HG02798 (cell line): ENCODE measurements at regions not wholly inside any gene's neighbourhood (a gene's known extent, or its start where the extent isn't known, plus 50 kb on each side); places are given as distances from the start of the nearest gene placed in this dataset.
A peak's percentile ranks its signal among the peaks of the same experiment; 100 is the strongest.

Source experiments
- ATAC-seq: cut with Tn5 transposase; IDR thresholded peaks from one replicate; pipeline ENCODE4 v1.9.1; 2021; ENCODE audit warnings: mild to moderate bottlenecking; ENCODE audit not compliant: unreplicated experiment, poor library complexity

DNA sequence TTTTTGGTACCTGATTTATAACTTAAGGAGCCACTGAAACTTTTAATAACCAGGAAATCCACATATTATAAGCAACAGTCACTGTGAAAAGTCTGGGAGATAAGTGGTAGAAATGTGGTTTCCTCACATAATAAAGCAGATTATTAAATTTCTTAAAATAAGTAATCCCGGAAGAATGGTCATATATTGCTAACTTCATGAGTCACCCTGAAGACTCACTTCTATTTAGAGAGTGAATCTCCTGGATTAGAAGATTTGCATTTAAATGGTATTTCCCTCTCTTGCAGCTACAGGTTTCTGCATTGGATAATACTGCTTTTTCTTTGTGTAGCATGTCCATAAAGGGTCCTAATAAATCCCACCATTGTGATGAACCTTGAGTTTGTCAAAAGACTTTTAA, 1286.8 kb upstream of the CDH8 start:
- ATAC-seq, result no peak

DNA sequence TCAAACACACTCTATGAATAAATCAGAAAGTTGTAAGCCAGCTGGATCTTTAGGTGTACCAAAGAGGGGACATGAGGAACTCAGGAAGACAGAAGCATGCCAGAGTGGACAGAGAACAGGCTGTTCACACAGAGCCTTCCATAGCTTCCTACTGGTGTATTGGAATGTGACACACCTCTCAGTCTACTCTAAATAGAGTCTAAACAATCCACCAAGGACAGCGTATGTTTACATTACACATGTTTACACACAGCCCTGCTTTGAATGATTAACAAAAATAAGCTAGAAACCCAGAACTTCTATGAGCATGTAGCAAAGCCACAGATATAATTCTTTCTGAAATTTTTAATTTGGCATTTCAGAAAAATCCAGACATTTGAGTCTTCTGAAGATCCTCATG, 1279.0 kb upstream of the CDH8 start:
- ATAC-seq, result no peak

DNA sequence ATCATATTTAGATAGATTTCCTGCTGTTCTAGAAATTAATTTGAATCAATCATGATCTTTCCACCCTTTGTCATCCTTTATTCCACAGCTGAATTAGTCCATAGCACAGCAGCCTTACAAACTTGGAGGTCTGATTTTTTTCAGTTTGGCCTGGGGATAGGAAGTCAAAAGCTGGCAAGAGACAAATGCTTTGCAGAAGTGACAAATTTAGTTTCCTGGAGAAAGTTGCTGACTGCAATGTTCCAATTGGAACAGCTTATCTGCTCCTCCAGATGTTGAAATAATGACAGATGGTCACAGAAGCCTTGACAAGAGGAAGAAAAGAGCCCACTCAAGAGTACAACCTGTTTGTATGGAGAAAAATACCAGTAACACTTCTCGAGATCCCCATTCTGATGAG, 1276.1 kb upstream of the CDH8 start:
- ATAC-seq, result no peak

DNA sequence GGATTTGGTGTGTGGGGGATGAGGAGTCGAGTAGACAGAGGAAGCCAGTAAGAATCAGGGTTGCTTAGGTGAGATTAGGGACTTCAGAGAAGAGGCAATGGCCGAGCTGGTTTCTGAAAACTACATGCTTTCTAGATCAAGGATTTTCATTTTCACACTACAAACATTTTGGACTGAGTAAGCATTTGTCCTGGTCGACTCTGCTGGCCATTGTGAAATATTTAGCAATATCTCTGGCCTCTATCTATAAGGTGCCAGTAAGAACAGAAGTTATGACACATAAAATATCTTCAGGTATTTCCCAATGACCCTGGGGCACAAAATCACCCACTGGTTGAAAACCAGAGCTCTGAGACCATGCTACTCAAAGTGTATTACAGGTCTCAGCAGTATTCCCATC, 1275.1 kb upstream of the CDH8 start:
- ATAC-seq, result no peak

DNA sequence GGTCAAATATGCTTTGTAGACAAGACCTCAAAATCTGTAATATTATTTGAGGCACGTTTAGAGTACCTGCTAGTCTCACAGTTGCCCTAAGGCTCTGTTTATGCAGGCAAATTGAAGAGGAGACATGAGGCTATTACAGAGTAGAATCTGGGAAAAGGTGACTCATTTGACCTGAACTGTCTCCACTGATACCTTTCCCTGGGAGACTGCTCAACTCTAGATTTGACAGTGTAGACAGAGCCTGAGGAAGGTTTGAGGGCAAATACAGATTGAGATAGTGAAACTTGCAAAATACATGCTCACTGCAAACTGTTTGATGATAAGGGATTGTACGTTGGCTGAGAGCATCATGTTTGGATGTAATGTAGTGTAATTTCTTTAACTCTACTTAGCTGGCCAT, 1266.6 kb upstream of the CDH8 start:
- no peak for ATAC-seq

DNA sequence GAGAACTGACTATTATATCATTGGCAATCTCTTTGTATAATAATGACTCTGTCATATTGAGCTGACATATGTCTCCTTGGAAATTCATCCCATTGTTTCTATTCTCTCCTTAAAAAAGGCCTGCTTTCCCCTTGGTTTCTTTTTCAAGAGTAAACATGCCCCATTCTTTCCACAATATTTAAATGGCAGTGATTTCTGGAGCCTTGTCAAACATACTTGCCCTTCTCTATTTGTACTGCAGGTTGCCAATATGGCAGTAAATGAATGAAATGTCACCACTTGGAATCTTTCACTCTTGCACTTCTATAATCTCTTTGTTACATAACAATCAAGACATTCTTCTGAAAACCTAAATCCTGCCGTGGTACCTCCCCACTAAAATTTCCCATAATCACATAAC, 1265.1 kb upstream of the CDH8 start:
- ATAC-seq, result no peak

DNA sequence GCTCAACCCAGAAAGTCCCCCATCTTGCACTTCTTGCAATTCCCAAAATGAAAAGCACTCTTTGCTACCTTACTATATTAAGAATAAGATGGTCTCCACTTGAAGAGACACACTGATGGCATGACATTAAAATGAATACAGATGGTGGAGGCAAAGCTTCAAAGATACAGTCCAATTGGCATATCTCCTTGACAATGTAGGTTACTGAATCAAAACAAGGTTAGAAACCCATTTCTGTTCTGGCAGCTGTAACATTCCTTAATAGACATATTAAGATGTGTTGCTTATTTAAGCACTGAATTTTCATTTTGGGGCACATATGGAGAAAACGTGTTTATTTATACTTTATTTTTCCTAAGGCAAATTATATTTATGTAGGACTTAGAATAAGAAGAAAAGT, 1262.8 kb upstream of the CDH8 start:
- ATAC-seq, result no peak

DNA sequence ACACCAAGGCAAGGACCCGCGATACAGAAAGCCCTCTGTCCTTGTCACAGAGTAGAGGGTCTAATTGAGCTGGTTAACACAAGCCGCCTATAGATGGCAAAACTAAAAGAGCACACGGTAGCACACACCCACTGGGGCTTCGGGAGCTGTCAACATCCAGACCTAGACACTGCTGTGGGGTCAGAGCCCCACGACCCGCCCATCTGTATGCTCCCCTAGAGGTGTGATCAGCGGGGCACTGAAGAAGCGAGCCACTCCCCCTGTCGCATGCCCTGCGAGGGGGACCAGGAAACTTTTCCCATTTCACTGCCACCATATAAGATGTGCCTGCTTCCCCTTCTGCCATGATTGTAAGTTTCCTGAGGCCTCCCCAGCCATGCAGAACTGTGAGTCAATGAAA, 1255.8 kb upstream of the CDH8 start:
- ATAC-seq, result no peak

DNA sequence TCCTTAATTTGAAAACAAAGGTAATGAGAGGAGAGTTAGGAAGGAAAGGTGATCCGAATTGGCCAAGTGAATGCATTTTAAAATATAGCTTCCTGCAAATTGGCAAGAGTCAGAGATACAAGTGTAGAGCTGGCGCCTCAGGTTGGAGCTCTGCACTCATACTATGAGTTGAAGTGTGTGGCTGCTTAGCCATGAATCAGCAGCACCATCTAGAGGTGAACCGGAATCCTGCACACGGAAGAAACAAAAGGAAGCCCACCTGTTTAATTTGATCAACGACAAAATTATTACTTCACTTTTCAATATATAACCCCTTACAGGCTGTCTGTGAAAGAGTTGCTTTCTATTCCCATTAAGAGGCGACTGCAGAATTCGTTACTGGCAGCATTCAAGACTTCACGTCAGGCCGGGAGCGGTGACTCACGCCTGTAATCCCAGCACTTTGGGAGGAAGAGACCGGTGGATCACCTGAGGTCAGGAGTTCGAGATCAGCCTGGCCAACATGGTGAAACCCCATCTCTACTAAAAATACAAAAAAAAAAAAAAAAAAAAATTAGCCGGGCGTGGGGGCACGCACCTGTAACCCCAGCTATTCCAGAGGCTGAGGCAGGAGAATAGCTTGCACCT, 1253.7 kb upstream of the CDH8 start:
- ATAC-seq, result peak; percentile 43

DNA sequence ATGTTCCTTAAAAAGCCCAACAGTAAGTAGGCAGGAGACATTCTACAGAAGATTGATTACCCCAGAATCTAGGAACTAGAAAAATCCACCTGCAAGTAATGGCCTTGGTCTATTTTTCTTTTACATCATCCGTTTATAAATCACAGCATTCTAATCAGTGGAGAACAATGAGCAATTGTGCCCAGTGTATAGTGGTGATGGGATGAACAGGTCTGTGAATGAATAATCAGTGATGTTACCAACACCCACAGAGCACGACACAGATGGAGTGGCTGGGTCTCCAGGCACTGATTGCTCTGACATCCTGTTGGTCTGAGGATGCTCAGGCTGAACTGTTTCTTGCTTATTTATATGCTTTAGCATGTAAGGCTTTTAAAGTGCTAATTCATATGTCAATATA, 1251.2 kb upstream of the CDH8 start:
- no peak for ATAC-seq

DNA sequence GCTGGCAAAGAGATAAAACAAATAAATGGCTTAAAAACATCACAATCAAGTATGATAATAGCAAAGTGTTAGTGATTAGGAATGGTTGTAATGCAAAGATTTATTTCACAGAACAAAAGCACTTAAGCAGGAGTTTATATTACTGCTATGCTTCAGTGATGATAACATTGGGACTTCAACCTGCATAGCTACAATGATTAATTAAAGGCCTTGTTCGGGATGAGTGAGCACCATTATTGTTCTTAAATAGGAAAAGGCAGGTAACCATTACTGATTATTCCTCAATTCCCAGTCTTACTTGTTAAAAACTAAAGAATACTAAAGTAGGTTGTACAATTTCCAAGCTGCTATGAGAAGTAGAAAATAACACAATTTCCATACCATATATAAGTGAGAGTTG, 1247.5 kb upstream of the CDH8 start:
- no peak for ATAC-seq

DNA sequence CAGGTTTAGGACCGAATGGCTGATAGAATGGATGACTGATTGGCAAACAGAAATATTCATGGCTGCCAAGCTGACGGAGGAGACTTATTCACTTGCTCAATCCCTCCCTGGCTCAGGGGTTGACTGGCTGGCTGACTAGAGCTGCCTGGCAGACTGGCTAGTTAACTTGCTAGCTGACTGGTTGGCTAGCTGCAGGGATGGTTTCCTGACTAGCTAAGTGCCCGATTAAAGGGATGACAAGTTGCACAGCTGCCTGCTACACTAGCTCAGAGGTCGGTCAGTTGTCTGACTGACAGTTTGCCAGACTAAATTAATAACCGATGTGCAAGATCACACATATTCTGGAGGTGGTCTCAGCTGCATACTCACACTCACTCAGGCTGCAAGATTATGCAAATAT, 1208.4 kb upstream of the CDH8 start:
- no peak for ATAC-seq

DNA sequence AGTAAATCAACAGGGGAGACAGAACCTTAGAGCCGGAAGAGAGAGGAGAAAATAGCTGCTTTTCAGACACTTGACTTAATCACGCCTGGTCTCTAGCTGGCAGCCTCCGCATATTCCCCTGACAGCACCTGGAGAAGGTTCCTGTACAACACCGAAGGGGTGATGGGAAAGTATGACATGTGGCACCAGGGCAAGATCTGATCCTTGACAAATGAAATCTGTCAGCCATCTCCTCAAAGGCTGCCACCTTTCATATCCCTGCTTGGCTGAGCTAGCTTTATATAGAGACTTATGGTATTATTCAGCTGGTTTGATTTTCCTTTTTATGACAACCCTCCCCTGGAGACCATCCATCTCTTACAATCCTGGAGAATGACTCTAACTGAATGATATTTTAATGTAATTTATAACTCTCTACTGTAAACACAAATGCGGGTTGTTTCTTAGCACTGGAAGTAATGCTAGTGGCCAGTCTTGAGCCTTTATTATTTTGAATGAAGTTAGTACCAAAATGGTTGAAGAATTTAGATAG, 1205.3 kb upstream of the CDH8 start:
- ATAC-seq, result no peak

DNA sequence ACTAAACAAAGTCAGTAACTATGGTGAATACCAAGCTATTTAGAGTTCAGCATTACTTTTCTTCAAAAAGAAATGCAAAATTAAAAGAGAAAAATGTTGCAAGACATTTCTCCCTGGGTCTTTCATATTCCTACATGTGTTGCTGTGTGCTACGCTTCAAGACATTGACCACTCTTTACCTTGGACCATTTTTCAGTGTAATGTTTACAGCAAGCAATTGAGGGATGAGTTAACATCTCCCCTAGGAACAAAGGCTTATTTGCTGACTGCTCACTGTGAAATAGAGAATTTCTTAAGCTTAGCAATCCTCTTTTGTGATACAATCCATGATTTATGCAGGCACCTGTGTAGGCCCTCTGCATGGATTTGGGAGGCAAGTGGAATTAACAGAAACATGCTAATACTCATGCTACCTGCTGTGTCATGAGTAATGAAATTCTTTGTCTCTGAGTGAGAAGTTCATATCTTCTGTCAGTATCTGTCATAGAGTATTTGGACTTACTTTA, 1202.9 kb upstream of the CDH8 start:
- ATAC-seq, result no peak

DNA sequence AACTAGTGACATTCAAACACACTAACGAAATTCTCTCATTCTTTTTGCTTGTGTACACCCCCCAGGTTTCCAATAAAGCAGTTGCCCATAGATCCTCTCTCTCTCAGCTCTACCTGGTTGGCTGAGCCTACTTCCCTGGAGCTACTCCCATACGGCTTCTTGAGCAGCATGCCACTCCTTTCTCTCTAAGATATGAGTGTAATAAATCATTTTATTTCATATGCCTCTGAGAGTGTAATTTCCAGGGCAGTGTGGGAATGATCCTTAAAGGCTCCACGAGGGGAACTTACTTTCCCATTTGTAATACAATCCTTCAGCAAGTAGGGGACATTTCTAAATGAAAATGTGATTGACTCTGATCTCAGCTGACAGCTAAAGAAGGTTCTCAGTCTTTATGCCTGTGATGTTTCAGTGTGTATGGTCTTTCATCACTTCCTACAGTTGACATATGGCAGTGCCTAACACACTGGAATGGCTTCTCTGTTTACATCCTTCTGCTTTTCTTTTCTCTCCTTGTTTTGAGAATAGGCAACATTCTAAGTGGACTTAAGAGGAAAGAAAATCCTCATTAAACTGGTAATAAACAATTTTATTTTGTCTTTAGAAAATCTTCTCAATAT, 1194.3 kb upstream of the CDH8 start:
- ATAC-seq, result no peak

DNA sequence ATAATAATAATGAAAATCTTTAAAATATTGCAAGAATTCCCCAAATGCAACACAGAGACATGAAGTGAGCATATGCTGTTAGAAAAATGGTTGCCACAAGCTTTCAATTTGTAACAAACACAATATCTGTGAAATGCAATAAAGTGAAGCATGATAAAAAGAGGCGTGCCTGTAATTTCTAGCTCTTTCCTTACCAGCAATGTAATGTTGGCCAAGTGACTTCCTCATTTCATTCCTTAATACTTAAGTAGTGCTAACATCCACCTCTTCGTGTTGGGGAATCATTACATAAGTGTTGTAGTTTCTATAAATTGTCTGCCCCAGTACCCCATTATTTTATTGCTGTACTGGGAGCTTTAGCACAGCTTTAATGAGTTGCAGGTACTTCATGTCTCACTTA, 1192.0 kb upstream of the CDH8 start:
- ATAC-seq, result no peak

DNA sequence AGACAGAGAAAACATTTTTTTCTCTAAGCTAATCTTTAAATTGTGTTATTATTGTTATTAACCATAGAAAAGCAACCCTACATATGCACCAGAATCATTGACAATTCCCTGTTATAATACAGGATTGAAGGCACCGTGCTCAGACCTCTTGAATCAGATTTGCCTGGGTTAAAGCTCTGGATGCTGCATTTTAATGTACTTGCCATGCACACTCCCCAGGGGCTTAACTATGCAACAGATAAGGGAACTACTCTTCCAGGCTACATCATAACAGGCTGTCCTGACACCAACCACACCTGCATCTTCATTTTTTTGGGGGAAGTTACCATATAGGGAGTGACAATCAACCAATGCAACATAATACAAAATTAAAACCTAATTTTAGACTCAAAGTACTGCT, 1187.6 kb upstream of the CDH8 start:
- ATAC-seq, result no peak

DNA sequence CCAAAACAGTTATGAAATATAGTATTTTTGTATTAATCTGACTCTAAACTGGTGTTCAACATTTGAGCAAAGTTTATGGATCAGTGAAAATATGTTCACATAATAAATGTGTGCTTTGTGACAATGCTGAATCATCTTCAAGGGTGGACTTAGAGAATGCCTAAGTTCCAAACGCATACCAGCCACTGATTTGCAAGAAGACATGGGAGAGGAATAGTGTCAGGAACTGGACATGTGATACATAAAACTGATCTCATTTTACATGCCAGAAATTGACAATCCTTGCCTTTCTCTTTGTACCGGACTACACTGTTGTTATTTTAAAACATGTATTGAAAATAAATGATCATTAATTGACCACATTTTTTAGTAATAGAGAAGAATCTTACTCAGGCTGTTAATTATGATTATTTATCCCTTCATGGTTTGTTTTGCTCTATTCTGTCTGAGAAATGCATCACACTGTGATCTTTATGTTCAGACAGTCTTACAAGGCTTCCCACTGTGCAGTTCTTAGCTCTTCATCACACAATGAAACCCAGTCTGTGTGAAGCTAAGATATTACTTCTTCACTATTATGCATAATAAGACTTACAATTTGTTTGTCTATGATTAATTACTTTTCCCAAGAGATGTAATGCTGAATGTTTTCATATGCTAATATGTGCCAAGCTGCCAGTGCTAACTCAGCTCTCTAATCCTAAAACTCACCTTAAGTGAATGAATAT, 1180.6 kb upstream of the CDH8 start:
- no peak for ATAC-seq

DNA sequence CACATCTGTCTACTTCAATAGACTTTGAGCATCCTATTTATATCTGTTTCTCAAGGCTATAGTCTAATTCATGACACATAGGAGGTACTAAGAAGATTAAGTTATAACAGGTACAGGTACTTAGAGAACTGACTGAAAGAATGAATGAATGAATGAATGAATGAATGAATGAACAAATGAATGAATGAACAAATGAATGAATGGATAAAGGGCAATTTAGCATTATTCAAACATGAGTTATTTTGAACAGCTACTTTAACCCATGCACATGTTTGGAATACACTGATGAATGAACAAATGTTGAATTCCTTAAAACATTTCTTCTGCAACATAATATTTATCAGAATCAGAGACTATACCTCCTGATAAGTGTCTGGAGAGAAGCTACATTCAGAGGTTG, 1165.6 kb upstream of the CDH8 start:
- ATAC-seq, result no peak

DNA sequence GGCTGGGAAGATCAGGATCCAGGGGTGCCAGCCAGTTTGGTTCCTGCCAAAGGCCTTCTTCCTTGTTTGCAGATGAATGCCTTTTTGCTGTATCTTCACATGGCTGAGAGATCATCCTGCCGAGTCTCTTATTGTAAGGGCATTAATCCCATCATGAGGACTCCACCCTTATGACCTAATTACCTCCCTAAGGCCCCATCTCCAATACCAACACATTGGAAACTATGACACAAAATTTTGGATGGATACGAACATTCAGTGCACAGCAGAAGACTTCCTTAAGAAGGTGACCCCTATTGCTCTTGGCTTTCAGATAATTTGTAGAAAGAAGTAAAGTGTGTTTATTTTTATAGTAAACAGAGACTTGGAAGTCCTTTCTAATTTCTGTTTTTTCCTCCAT, 1164.7 kb upstream of the CDH8 start:
- ATAC-seq, result no peak

DNA sequence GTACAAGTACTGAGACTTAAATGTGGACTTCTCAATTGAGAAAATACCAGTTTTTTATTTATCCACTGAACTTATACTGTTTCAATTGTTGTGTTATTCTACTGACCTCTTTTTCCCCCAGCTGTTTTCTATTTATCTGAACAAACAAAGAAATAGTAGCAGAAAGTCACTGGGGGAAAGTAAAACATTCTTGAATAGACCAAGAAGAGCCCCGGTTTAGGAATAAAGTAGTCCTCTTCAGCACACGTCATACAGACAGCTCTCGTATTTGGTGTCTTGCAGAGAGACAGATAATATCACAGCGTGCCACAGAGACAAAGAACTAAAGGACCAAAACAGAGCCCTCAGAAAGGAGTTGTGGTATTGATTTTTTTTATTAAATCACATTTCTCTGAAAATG, 1159.1 kb upstream of the CDH8 start:
- ATAC-seq, result no peak

DNA sequence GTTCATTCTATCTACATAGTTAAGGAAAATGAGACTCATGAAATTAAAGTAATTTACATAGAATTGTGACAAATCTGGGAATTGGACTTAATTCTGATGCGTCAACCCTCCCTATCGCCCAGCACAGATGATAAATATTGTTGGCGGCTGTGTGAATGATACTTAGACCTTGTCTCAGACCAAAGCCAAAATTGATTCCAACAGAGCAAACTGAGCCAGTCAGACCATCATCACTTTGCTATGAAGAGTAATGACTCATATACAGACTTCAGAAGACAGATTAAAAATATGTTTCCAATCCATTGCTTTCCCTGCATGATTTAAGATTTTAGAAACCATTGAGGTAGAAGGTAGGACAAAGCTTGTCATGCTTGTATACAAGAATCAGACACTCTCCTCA, 1156.7 kb upstream of the CDH8 start:
- ATAC-seq, result no peak
